CD1c-positive myeloid dendritic cell (primary cell): ENCODE measurements at regions not wholly inside any gene's neighbourhood (a gene's known extent, or its start where the extent isn't known, plus 50 kb on each side); places are given as distances from the start of the nearest gene placed in this dataset.

Experiments
- DNase-seq: peaks from one replicate; pipeline ENCODE4 v3.0.0-alpha.2; 2016; ENCODE audit errors: extremely low spot score

- DNase-seq: no peak
Measured at GRCh38 chr2:19491796-19492195, 133.4 kb upstream of the OSR1 start.

GRCh38 chr2:19490846-19491435 lies 132.5 kb upstream of the OSR1 start:
- DNase-seq: no peak

- no peak for DNase-seq
Measured at GRCh38 chr2:19488009-19488691, 129.7 kb upstream of the OSR1 start.

GRCh38 chr2:19484736-19485135 lies 126.3 kb upstream of the OSR1 start:
- no peak for DNase-seq

- DNase-seq: no peak
Measured at GRCh38 chr2:19480673-19481072, 122.2 kb upstream of the OSR1 start.

GRCh38 chr2:19479666-19480065 lies 121.2 kb upstream of the OSR1 start:
- no peak for DNase-seq

- DNase-seq: no peak
Measured at GRCh38 chr2:19478409-19478808, 120.0 kb upstream of the OSR1 start.

- no peak for DNase-seq
Measured at GRCh38 chr2:19476327-19476726, 117.9 kb upstream of the OSR1 start.

- peak; percentile 39 for DNase-seq
Measured at GRCh38 chr2:19474128-19474527, 115.7 kb upstream of the OSR1 start.

GRCh38 chr2:19473350-19473749 lies 114.9 kb upstream of the OSR1 start:
- DNase-seq: no peak

- DNase-seq: no peak
Measured at GRCh38 chr2:19472391-19472978, 114.1 kb upstream of the OSR1 start.

GRCh38 chr2:19471491-19471890 lies 113.1 kb upstream of the OSR1 start:
- DNase-seq: no peak

GRCh38 chr2:19465978-19466377 lies 107.6 kb upstream of the OSR1 start:
- DNase-seq: no peak

- no peak for DNase-seq
Measured at GRCh38 chr2:19462256-19462645, 103.8 kb upstream of the OSR1 start.

GRCh38 chr2:19461504-19462255 lies 103.3 kb upstream of the OSR1 start:
- DNase-seq: no peak

- DNase-seq: no peak
Measured at GRCh38 chr2:19460761-19461160, 102.3 kb upstream of the OSR1 start.

GRCh38 chr2:19458427-19459003 lies 100.1 kb upstream of the OSR1 start:
- no peak for DNase-seq

GRCh38 chr2:19457809-19458208 lies 99.4 kb upstream of the OSR1 start:
- no peak for DNase-seq

- DNase-seq: no peak
Measured at GRCh38 chr2:19456705-19457309, 98.4 kb upstream of the OSR1 start.

GRCh38 chr2:19454125-19454524 lies 95.7 kb upstream of the OSR1 start:
- no peak for DNase-seq

GRCh38 chr2:19442731-19443130 lies 84.3 kb upstream of the OSR1 start:
- no peak for DNase-seq

GRCh38 chr2:19439081-19439480 lies 80.7 kb upstream of the OSR1 start:
- no peak for DNase-seq
